IMR-90 (cell line): ENCODE measurements at regions not wholly inside any gene's neighbourhood (a gene's known extent, or its start where the extent isn't known, plus 50 kb on each side); places are given as distances from the start of the nearest gene placed in this dataset.

Experiments
- ATAC-seq: fragments of 200-7000 bp; cut with Tn5 transposase; 2 replicates; pipeline ENCODE4 v1.9.1; 2020; ENCODE audit warnings: low read depth, mild to moderate bottlenecking, moderate library complexity
- BruUV-seq: library from RNA; stranded (reverse); fragments of 400-500 nt; replicated peaks from 2 replicates; lab custom pipeline; 2021; lab: Mats Ljungman, UMichigan
- CTCF ChIA-PET: fragments of 300-600 bp; formaldehyde crosslinking; extraction: SDS; loops from one replicate; lab custom pipeline; 2021; ENCODE audit warnings: antibody characterized with exemption; lab: Yijun Ruan, JAX
- POLR2A ChIA-PET: fragments of 300-600 bp; sonication (Branson Sonifier 250); formaldehyde crosslinking; loops from one replicate; lab custom pipeline; 2022; ENCODE audit warnings: antibody characterized with exemption; ENCODE audit not compliant: unreplicated experiment; lab: Charles Lee
- DNase-seq: peaks from one replicate; pipeline ENCODE4 v3.0.0; 2013
- H2AFZ ChIP-seq: replicated peaks from 2 replicates; pipeline ENCODE3; 2013; ENCODE audit warnings: low read length, mild to moderate bottlenecking; ENCODE audit not compliant: poor library complexity
- H2AK5ac ChIP-seq: 2 replicates; pipeline ENCODE4 v1.6.1; 2013; ENCODE audit warnings: low read depth, low read length, inconsistent platforms
- H2AK9ac ChIP-seq: replicated peaks from 2 replicates; pipeline ENCODE3; 2013; ENCODE audit warnings: mild to moderate bottlenecking, low read depth, low read length, moderate library complexity; ENCODE audit not compliant: poor library complexity
- H2BK120ac ChIP-seq: 2 replicates; pipeline ENCODE4 v1.6.1; 2013; ENCODE audit warnings: low read depth, low read length, inconsistent platforms
- H2BK15ac ChIP-seq: 3 replicates; pipeline ENCODE4 v1.6.1; 2013; ENCODE audit warnings: low read depth, low read length, inconsistent platforms
- H2BK20ac ChIP-seq: 2 replicates; pipeline ENCODE4 v1.6.1; 2013; ENCODE audit warnings: low read depth, mild to moderate bottlenecking, inconsistent platforms, low read length, moderate library complexity
- H2BK5ac ChIP-seq: 2 replicates; pipeline ENCODE4 v1.6.1; 2013; ENCODE audit warnings: mild to moderate bottlenecking, low read depth, low read length, inconsistent platforms; ENCODE audit not compliant: poor library complexity, severe bottlenecking
- H3K14ac ChIP-seq: replicated peaks from 2 replicates; pipeline ENCODE4 v1.6.1; 2013; ENCODE audit warnings: low read depth, low read length, inconsistent platforms
- H3K18ac ChIP-seq: 2 replicates; pipeline ENCODE4 v1.6.1; 2013; ENCODE audit warnings: low read depth, low read length, control low read depth
- H3K23ac ChIP-seq: 2 replicates; pipeline ENCODE4 v1.6.1; 2013; ENCODE audit warnings: low read depth, low read length, inconsistent platforms
- H3K27ac ChIP-seq: 2 replicates; pipeline ENCODE4 v1.5.1; 2013; ENCODE audit warnings: mild to moderate bottlenecking, control low read depth, low read length; ENCODE audit not compliant: insufficient read depth
- H3K27me3 ChIP-seq: 2 replicates; pipeline ENCODE4 v1.6.1; 2013; ENCODE audit warnings: low read length; ENCODE audit not compliant: control insufficient read depth, insufficient read depth
- H3K36me3 ChIP-seq: 2 replicates; pipeline ENCODE4 v1.6.1; 2013; ENCODE audit warnings: low read length, mixed read lengths; ENCODE audit not compliant: control insufficient read depth, insufficient read depth
- H3K4ac ChIP-seq: 2 replicates; pipeline ENCODE4 v1.6.1; 2013; ENCODE audit warnings: low read depth, low read length, inconsistent platforms
- H3K4me1 ChIP-seq: 2 replicates; pipeline ENCODE4 v1.6.1; 2013; ENCODE audit warnings: low read length, mixed read lengths; ENCODE audit not compliant: control insufficient read depth, insufficient read depth
- H3K4me2 ChIP-seq: 2 replicates; pipeline ENCODE4 v1.6.1; 2013; ENCODE audit warnings: low read depth, mild to moderate bottlenecking, control low read depth, low read length, moderate library complexity
- H3K4me3 ChIP-seq: 2 replicates; pipeline ENCODE4 v1.5.1; 2013; ENCODE audit warnings: low read depth, mild to moderate bottlenecking, control low read depth, low read length, moderate library complexity; ENCODE audit not compliant: insufficient read depth
- H3K56ac ChIP-seq: 2 replicates; pipeline ENCODE4 v1.6.1; 2013; ENCODE audit warnings: low read length, inconsistent platforms; ENCODE audit not compliant: insufficient read depth; ENCODE audit errors: extremely low read depth
- H3K79me1 ChIP-seq, 2 experiments: 2 replicates each; pipeline ENCODE4 v1.6.1; 2013; ENCODE audit warnings: low read length in 2 of 2, inconsistent platforms in 1 of 2, low read depth in 1 of 2
- H3K9ac ChIP-seq: 2 replicates; pipeline ENCODE4 v1.6.1; 2013; ENCODE audit warnings: low read depth, low read length, control low read depth
- H3K9me1 ChIP-seq: 2 replicates; pipeline ENCODE4 v1.6.1; 2013; ENCODE audit warnings: low read length, inconsistent platforms; ENCODE audit not compliant: insufficient read depth
- H3K9me3 ChIP-seq: 2 replicates; pipeline ENCODE4 v1.6.1; 2013; ENCODE audit warnings: low read length; ENCODE audit not compliant: control insufficient read depth, insufficient read depth
- H4K20me1 ChIP-seq: 2 replicates; pipeline ENCODE4 v1.6.1; 2013; ENCODE audit warnings: low read length, inconsistent platforms; ENCODE audit not compliant: insufficient read depth
- H4K5ac ChIP-seq: 2 replicates; pipeline ENCODE4 v1.6.1; 2013; ENCODE audit warnings: mild to moderate bottlenecking, low read depth, low read length, control low read depth
- H4K8ac ChIP-seq, 2 experiments: 2 replicates each; pipeline ENCODE4 v1.6.1; 2013; ENCODE audit warnings: low read depth in 2 of 2, low read length in 2 of 2, control low read depth in 1 of 2, inconsistent platforms in 1 of 2
- H4K91ac ChIP-seq: 2 replicates; pipeline ENCODE4 v1.6.1; 2013; ENCODE audit warnings: low read depth, low read length, inconsistent platforms; ENCODE audit not compliant: insufficient read depth
- BHLHE40 ChIP-seq: fragments of 150-350 bp; IDR thresholded peaks from 2 replicates; pipeline ENCODE4 v1.6.1; 2016; ENCODE audit warnings: mild to moderate bottlenecking, low read depth, low read length
- CHD1 ChIP-seq: IDR thresholded peaks from 2 replicates; pipeline ENCODE4 v1.6.1; 2012; ENCODE audit warnings: low read depth, low read length, improper control_type of control experiment
- NFE2L2 ChIP-seq: fragments of 150-350 bp; IDR thresholded peaks from 2 replicates; pipeline ENCODE4 v1.6.1; 2016; ENCODE audit warnings: low read depth, mild to moderate bottlenecking, low read length
- POLR2A ChIP-seq: IDR thresholded peaks from 2 replicates; pipeline ENCODE4 v1.6.1; 2012; ENCODE audit warnings: mild to moderate bottlenecking, low read depth, low read length
- RAD21 ChIP-seq: IDR thresholded peaks from 2 replicates; pipeline ENCODE4 v1.6.1; 2012; ENCODE audit warnings: low read length, improper control_type of control experiment
- WGBS, 2 experiments: methylation state at CpG; one replicate each; pipeline versions ENCODE4 v1.1.5 to v1.1.7; 2013; ENCODE audit warnings: missing lambda C conversion rate in 2 of 2; ENCODE audit not compliant: insufficient read length in 1 of 2; ENCODE audit errors: extremely low coverage in 2 of 2; 5-methylcytosine and 5-hydroxymethylcytosine counted together
- dilution Hi-C: fragments of 300-500 bp; cut with HindIII; formaldehyde crosslinking; loops from one replicate; pipeline ENCODE4 v1.14.3; 2018; ENCODE audit warnings: low sequenced_read_pairs; ENCODE audit not compliant: unreplicated experiment
- in situ Hi-C: fragments of 300-500 bp; cut with MboI; formaldehyde crosslinking; loops from 3 replicates; pipeline ENCODE4 v1.14.3; 2019; ENCODE audit warnings: low sequenced_read_pairs, inconsistent platforms, mixed read lengths
- intact Hi-C: fragments of 100-400 bp; cut with micrococcal nuclease; formaldehyde crosslinking; loops from 2 replicates; pipeline ENCODE4 v1.10.0; 2022

- Histone ChIP-seq H4K8ac (no peak overlapping the region), H3K18ac (no peak overlapping the region), H3K9me3 (peaks cover 4% of the 10 kb centered on the region), H3K4me2 (no peak overlapping the region), H4K5ac (no peak overlapping the region), H3K4me3 (no peak overlapping the region), H2AK9ac (no peak overlapping the region), H3K14ac (no peak overlapping the region), H3K27ac (no peak overlapping the region), H4K91ac (no peak overlapping the region), H3K56ac (no peak overlapping the region), H2BK5ac (no peak overlapping the region), H3K9me1 (no peaks in the 10 kb centered on the region; the same call in 1 of the 2 replicates), H2BK15ac (no peak overlapping the region), H4K20me1 (no peaks in the 10 kb centered on the region), H3K4ac (no peak overlapping the region), H3K27me3 (peaks cover 5% of the 10 kb centered on the region), H2BK120ac (no peak overlapping the region), H2AFZ (no peak overlapping the region), H3K23ac (no peak overlapping the region), H2BK20ac (no peak overlapping the region), H3K4me1 (no peaks in the 10 kb centered on the region), H2AK5ac (no peak overlapping the region), H3K9ac (no peak overlapping the region), H3K36me3 (no peaks in the 10 kb centered on the region), H3K79me1 (no peaks in the 10 kb centered on the region)
- no TSS peak for BruUV-seq
- ChIA-PET POLR2A (no interaction called here), CTCF (no interaction called here)
- 100% methylated on average over 1 of the region's 7 CpGs; no CpG with 5 or more reads in 1 of the 2 experiments for WGBS, 2 experiments
- ATAC-seq = no peak
- intact Hi-C loops = no loop called here
- in situ Hi-C loops = no loop called here
- dilution Hi-C loops = no loop called here
- peak; percentile 3 for DNase-seq
- no peak for TF ChIP-seq NFE2L2
- TF ChIP-seq CHD1 = no peak
- TF ChIP-seq BHLHE40 = no peak
- TF ChIP-seq POLR2A = no peak
- no peak for TF ChIP-seq RAD21
These were observed 326.6 kb upstream of the ID2 start for GRCh38 chr2:8355102-8355859.
